ENCODE measurements at regions not wholly inside any gene's neighbourhood (a gene's known extent, or its start where the extent isn't known, plus 50 kb on each side); places are given as distances from the start of the nearest gene placed in this dataset.

DNA sequence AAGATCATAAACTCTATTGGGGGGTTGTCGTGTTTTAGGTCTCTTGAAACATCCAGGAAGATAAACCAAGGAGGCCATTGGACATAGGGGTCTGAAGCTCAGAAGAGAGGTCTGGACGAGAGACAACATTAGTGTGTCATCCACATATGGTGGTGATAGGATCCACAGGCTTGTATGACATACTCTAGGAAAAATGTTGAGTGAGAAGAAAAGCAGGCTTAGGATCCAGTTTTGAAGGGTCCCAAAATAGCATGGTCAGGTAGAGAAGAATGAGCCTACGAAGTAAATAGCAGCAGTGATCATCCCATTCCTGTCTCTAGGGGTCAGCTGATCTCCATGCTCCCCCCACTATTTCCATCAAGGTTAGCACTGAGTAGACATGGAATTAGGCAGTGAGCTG is 166.8 kb downstream of the ANKRD30B start:
- H3K79me2 ChIP-seq (ENCODE audit: control insufficient read depth, insufficient read depth, low read length), result no peaks in the 10 kb centered on the region
- no peak overlapping the region for H3K4me3 ChIP-seq (ENCODE audit: low read length)
- no peak for DNase-seq
- WGBS (ENCODE audit: extremely low coverage, insufficient coverage, low lambda C conversion rate), result no CpG with 5 or more reads among the region's 3 CpGs
- H3K56ac ChIP-seq (ENCODE audit: low read length), result no peak overlapping the region
- no peak overlapping the region for H4K5ac ChIP-seq (ENCODE audit: low read length)
- no peaks in the 10 kb centered on the region for H3K4me1 ChIP-seq (ENCODE audit: control insufficient read depth, low read depth, low read length)
- H3K36me3 ChIP-seq (ENCODE audit: control insufficient read depth, insufficient read depth, low read length), result no peaks in the 10 kb centered on the region
- H3K23ac ChIP-seq (ENCODE audit: low read length), result no peak overlapping the region
- H3K27ac ChIP-seq (ENCODE audit: low read depth, low read length), result no peak overlapping the region
- H3K79me1 ChIP-seq (ENCODE audit: low read length), result no peaks in the 10 kb centered on the region
- H3K27me3 ChIP-seq (ENCODE audit: insufficient read depth, low read length, poor library complexity), result no peaks in the 10 kb centered on the region
- no peak overlapping the region for H2BK15ac ChIP-seq (replicated peaks; ENCODE audit: low read depth)
- no peak overlapping the region for H3K4me2 ChIP-seq (ENCODE audit: low read length)
- H4K8ac ChIP-seq (ENCODE audit: low read depth, low read length), result no peak overlapping the region
- H2BK5ac ChIP-seq (ENCODE audit: low read length), result no peak overlapping the region
- no peak overlapping the region for H3K18ac ChIP-seq (ENCODE audit: low read length)
- no peak overlapping the region for H2AK5ac ChIP-seq (ENCODE audit: low read length)
- no peak overlapping the region for H3K9ac ChIP-seq (ENCODE audit: low read length)
- H3K4ac ChIP-seq (ENCODE audit: low read depth, low read length), result no peak overlapping the region
- no peak overlapping the region for H2BK120ac ChIP-seq (ENCODE audit: low read depth, low read length)

GRCh38 chr18:14916181-14916580 is 168.2 kb downstream of the ANKRD30B start:
- H3K27me3 ChIP-seq (ENCODE audit: insufficient read depth, low read length, poor library complexity), result no peaks in the 10 kb centered on the region
- DNase-seq, result no peak

GRCh38 chr18:14916851-14917250 is 168.9 kb downstream of the ANKRD30B start:
- no peak overlapping the region for H4K5ac ChIP-seq (ENCODE audit: low read length)
- no peak overlapping the region for H2BK15ac ChIP-seq (replicated peaks; ENCODE audit: low read depth)
- no peaks in the 10 kb centered on the region for H3K27me3 ChIP-seq (ENCODE audit: insufficient read depth, low read length, poor library complexity)
- H3K4ac ChIP-seq (ENCODE audit: low read depth, low read length), result no peak overlapping the region
- H2BK120ac ChIP-seq (ENCODE audit: low read depth, low read length), result no peak overlapping the region
- H3K9ac ChIP-seq (ENCODE audit: low read length), result no peak overlapping the region
- H4K8ac ChIP-seq (ENCODE audit: low read depth, low read length), result no peak overlapping the region
- no peaks in the 10 kb centered on the region for H3K79me1 ChIP-seq (ENCODE audit: low read length)
- no peak overlapping the region for H3K4me3 ChIP-seq (ENCODE audit: low read length)
- H3K27ac ChIP-seq (ENCODE audit: low read depth, low read length), result no peak overlapping the region
- no peaks in the 10 kb centered on the region for H3K79me2 ChIP-seq (ENCODE audit: control insufficient read depth, insufficient read depth, low read length)
- DNase-seq, result no peak
- no peak overlapping the region for H3K56ac ChIP-seq (ENCODE audit: low read length)
- WGBS (ENCODE audit: extremely low coverage, insufficient coverage, low lambda C conversion rate), result no CpG with 5 or more reads among the region's 6 CpGs
- no peaks in the 10 kb centered on the region for H3K36me3 ChIP-seq (ENCODE audit: control insufficient read depth, insufficient read depth, low read length)
- no peaks in the 10 kb centered on the region for H3K4me1 ChIP-seq (ENCODE audit: control insufficient read depth, low read depth, low read length)
- no peak overlapping the region for H3K4me2 ChIP-seq (ENCODE audit: low read length)
- H2AK5ac ChIP-seq (ENCODE audit: low read length), result no peak overlapping the region
- no peak overlapping the region for H2BK5ac ChIP-seq (ENCODE audit: low read length)
- H3K23ac ChIP-seq (ENCODE audit: low read length), result no peak overlapping the region
- no peak overlapping the region for H3K18ac ChIP-seq (ENCODE audit: low read length)

More at GRCh38 chr18:14916181-14916580, 168.2 kb downstream of the ANKRD30B start:
- no peak overlapping the region for H3K56ac ChIP-seq (ENCODE audit: low read length)
- H4K5ac ChIP-seq (ENCODE audit: low read length), result no peak overlapping the region
- no peak overlapping the region for H3K18ac ChIP-seq (ENCODE audit: low read length)
- no peak overlapping the region for H2BK5ac ChIP-seq (ENCODE audit: low read length)
- WGBS (ENCODE audit: extremely low coverage, insufficient coverage, low lambda C conversion rate), result no CpG with 5 or more reads among the region's 1 CpG
- no peak overlapping the region for H2BK15ac ChIP-seq (replicated peaks; ENCODE audit: low read depth)
- no peak overlapping the region for H3K27ac ChIP-seq (ENCODE audit: low read depth, low read length)
- no peak overlapping the region for H2AK5ac ChIP-seq (ENCODE audit: low read length)
- H3K36me3 ChIP-seq (ENCODE audit: control insufficient read depth, insufficient read depth, low read length), result no peaks in the 10 kb centered on the region
- no peak overlapping the region for H3K23ac ChIP-seq (ENCODE audit: low read length)
- no peak overlapping the region for H3K9ac ChIP-seq (ENCODE audit: low read length)
- no peak overlapping the region for H3K4ac ChIP-seq (ENCODE audit: low read depth, low read length)
- H3K4me2 ChIP-seq (ENCODE audit: low read length), result no peak overlapping the region
- H2BK120ac ChIP-seq (ENCODE audit: low read depth, low read length), result no peak overlapping the region
- H4K8ac ChIP-seq (ENCODE audit: low read depth, low read length), result no peak overlapping the region
- no peaks in the 10 kb centered on the region for H3K79me2 ChIP-seq (ENCODE audit: control insufficient read depth, insufficient read depth, low read length)
- no peak overlapping the region for H3K4me3 ChIP-seq (ENCODE audit: low read length)
- H3K4me1 ChIP-seq (ENCODE audit: control insufficient read depth, low read depth, low read length), result no peaks in the 10 kb centered on the region
- H3K79me1 ChIP-seq (ENCODE audit: low read length), result no peaks in the 10 kb centered on the region

- H3K56ac ChIP-seq (ENCODE audit: low read length), result no peak overlapping the region
- H2BK5ac ChIP-seq (ENCODE audit: low read length), result no peak overlapping the region
- H4K8ac ChIP-seq (ENCODE audit: low read depth, low read length), result no peak overlapping the region
- H3K18ac ChIP-seq (ENCODE audit: low read length), result no peak overlapping the region
- no peak overlapping the region for H3K4me2 ChIP-seq (ENCODE audit: low read length)
- no peak overlapping the region for H4K5ac ChIP-seq (ENCODE audit: low read length)
- no peak for DNase-seq
- no peak overlapping the region for H2BK120ac ChIP-seq (ENCODE audit: low read depth, low read length)
- no peak overlapping the region for H3K4me3 ChIP-seq (ENCODE audit: low read length)
- no peaks in the 10 kb centered on the region for H3K79me2 ChIP-seq (ENCODE audit: control insufficient read depth, insufficient read depth, low read length)
- H3K9ac ChIP-seq (ENCODE audit: low read length), result no peak overlapping the region
- no CpG with 5 or more reads among the region's 3 CpGs for WGBS (ENCODE audit: extremely low coverage, insufficient coverage, low lambda C conversion rate)
- no peaks in the 10 kb centered on the region for H3K27me3 ChIP-seq (ENCODE audit: insufficient read depth, low read length, poor library complexity)
- no peak overlapping the region for H2AK5ac ChIP-seq (ENCODE audit: low read length)
- no peak overlapping the region for H2BK15ac ChIP-seq (replicated peaks; ENCODE audit: low read depth)
- H3K79me1 ChIP-seq (ENCODE audit: low read length), result no peaks in the 10 kb centered on the region
- H3K4ac ChIP-seq (ENCODE audit: low read depth, low read length), result no peak overlapping the region
- no peaks in the 10 kb centered on the region for H3K36me3 ChIP-seq (ENCODE audit: control insufficient read depth, insufficient read depth, low read length)
- H3K23ac ChIP-seq (ENCODE audit: low read length), result no peak overlapping the region
- no peak overlapping the region for H3K27ac ChIP-seq (ENCODE audit: low read depth, low read length)
- no peaks in the 10 kb centered on the region for H3K4me1 ChIP-seq (ENCODE audit: control insufficient read depth, low read depth, low read length)
Observed at GRCh38 chr18:14917311-14917710, 169.3 kb downstream of the ANKRD30B start.

GRCh38 chr18:14919666-14920065 is 171.7 kb downstream of the ANKRD30B start:
- H3K27me3 ChIP-seq (ENCODE audit: insufficient read depth, low read length, poor library complexity), result no peaks in the 10 kb centered on the region
- WGBS (ENCODE audit: extremely low coverage, insufficient coverage, low lambda C conversion rate), result no CpG with 5 or more reads among the region's 1 CpG

DNA sequence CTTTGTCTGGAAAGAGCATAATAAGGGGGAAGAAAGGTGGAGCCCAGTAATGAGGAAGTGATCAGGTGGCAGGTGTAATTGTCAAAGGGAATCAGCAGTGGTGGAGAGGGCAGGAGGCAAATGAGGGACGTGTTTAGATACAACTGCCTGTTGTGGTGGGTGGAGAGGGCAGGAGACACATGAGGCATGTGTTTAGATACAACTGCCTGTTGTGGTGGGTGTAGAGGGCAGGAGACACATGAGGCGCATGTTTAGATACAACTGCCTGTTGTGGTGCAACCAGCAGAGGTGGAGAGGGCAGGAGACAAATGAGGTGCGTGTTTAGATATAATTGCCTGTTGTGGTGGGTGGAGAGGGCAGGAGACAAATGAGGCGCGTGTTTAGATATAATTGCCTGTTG is 173.1 kb downstream of the ANKRD30B start:
- H3K9ac ChIP-seq (ENCODE audit: low read length), result no peak overlapping the region
- H3K23ac ChIP-seq (ENCODE audit: low read length), result no peak overlapping the region
- no peaks in the 10 kb centered on the region for H3K79me1 ChIP-seq (ENCODE audit: low read length)
- H3K18ac ChIP-seq (ENCODE audit: low read length), result no peak overlapping the region
- no peak overlapping the region for H3K56ac ChIP-seq (ENCODE audit: low read length)
- no peak for DNase-seq
- H3K27me3 ChIP-seq (ENCODE audit: insufficient read depth, low read length, poor library complexity), result no peaks in the 10 kb centered on the region
- no peak overlapping the region for H2AK5ac ChIP-seq (ENCODE audit: low read length)
- H3K27ac ChIP-seq (ENCODE audit: low read depth, low read length), result no peak overlapping the region
- H3K36me3 ChIP-seq (ENCODE audit: control insufficient read depth, insufficient read depth, low read length), result no peaks in the 10 kb centered on the region
- no peaks in the 10 kb centered on the region for H3K4me1 ChIP-seq (ENCODE audit: control insufficient read depth, low read depth, low read length)
- no peak overlapping the region for H3K4me2 ChIP-seq (ENCODE audit: low read length)
- H2BK120ac ChIP-seq (ENCODE audit: low read depth, low read length), result no peak overlapping the region
- H3K4ac ChIP-seq (ENCODE audit: low read depth, low read length), result no peak overlapping the region
- H3K4me3 ChIP-seq (ENCODE audit: low read length), result no peak overlapping the region
- no peak overlapping the region for H2BK5ac ChIP-seq (ENCODE audit: low read length)
- H4K5ac ChIP-seq (ENCODE audit: low read length), result no peak overlapping the region
- no peak overlapping the region for H4K8ac ChIP-seq (ENCODE audit: low read depth, low read length)
- no CpG with 5 or more reads among the region's 5 CpGs for WGBS (ENCODE audit: extremely low coverage, insufficient coverage, low lambda C conversion rate)
- H3K79me2 ChIP-seq (ENCODE audit: control insufficient read depth, insufficient read depth, low read length), result no peaks in the 10 kb centered on the region
- no peak overlapping the region for H2BK15ac ChIP-seq (replicated peaks; ENCODE audit: low read depth)

More at GRCh38 chr18:14919666-14920065, 171.7 kb downstream of the ANKRD30B start:
- Histone ChIP-seq H3K79me1 (ENCODE audit: low read length) (no peaks in the 10 kb centered on the region), H3K9ac (ENCODE audit: low read length) (no peak overlapping the region), H3K27ac (ENCODE audit: low read depth, low read length) (no peak overlapping the region), H3K4me2 (ENCODE audit: low read length) (no peak overlapping the region), H3K4me1 (ENCODE audit: control insufficient read depth, low read depth, low read length) (no peaks in the 10 kb centered on the region), H3K4me3 (ENCODE audit: low read length) (no peak overlapping the region), H4K5ac (ENCODE audit: low read length) (no peak overlapping the region), H4K8ac (ENCODE audit: low read depth, low read length) (no peak overlapping the region), H2BK15ac (replicated peaks; ENCODE audit: low read depth) (no peak overlapping the region), H3K23ac (ENCODE audit: low read length) (no peak overlapping the region), H2AK5ac (ENCODE audit: low read length) (no peak overlapping the region), H3K4ac (ENCODE audit: low read depth, low read length) (no peak overlapping the region), H3K79me2 (ENCODE audit: control insufficient read depth, insufficient read depth, low read length) (no peaks in the 10 kb centered on the region), H3K18ac (ENCODE audit: low read length) (no peak overlapping the region), H2BK5ac (ENCODE audit: low read length) (no peak overlapping the region), H3K36me3 (ENCODE audit: control insufficient read depth, insufficient read depth, low read length) (no peaks in the 10 kb centered on the region), H3K56ac (ENCODE audit: low read length) (no peak overlapping the region), H2BK120ac (ENCODE audit: low read depth, low read length) (no peak overlapping the region)
- no peak for DNase-seq

Measured in mesendoderm (in vitro differentiated cells).